SK-N-SH (cell line): ENCODE measurements at regions not wholly inside any gene's neighbourhood (a gene's known extent, or its start where the extent isn't known, plus 50 kb on each side); places are given as distances from the start of the nearest gene placed in this dataset.

ENCODE experiments used
- CTCF ChIA-PET: fragments of 300-600, 350-600 bp; formaldehyde crosslinking; extraction: SDS; loops from one replicate; lab custom pipeline; 2021; lab: Yijun Ruan, JAX
- POLR2A ChIA-PET: fragments of 350-600 bp; sonication (Branson Sonifier 250); formaldehyde crosslinking; extraction: SDS; loops from one replicate; lab custom pipeline; 2020; ENCODE audit warnings: antibody characterized with exemption, inconsistent platforms; lab: Yijun Ruan, JAX
- DNase-seq: peaks from one replicate; pipeline ENCODE4 v3.0.0; 2012
- H2AFZ ChIP-seq: fragments of 200-600 bp; sonication (generic); 2 replicates; pipeline ENCODE4 v1.8.1; 2016; ENCODE audit warnings: antibody characterized with exemption, mild to moderate bottlenecking, low read depth
- H3F3A ChIP-seq: fragments of 200-600 bp; sonication (generic); replicated peaks from 2 replicates; pipeline ENCODE3; 2016; ENCODE audit warnings: antibody characterized with exemption, mild to moderate bottlenecking; ENCODE audit not compliant: insufficient read depth
- H3K27ac ChIP-seq, 2 experiments: fragments of 200-500 bp in 1 of 2; fragments of 200-600 bp in 1 of 2; sonication (Bioruptor generic) in 1 of 2; sonication (generic), shearing (Covaris generic) in 1 of 2; 2 replicates each; pipeline versions ENCODE4 v1.5.1 to v1.6.1; 2014 to 2016; ENCODE audit warnings: low read depth in 2 of 2, inconsistent platforms in 1 of 2, low read length in 1 of 2, mild to moderate bottlenecking in 1 of 2, mixed read lengths in 1 of 2
- H3K27me3 ChIP-seq: fragments of 200-600 bp; sonication (generic), shearing (Covaris generic); 2 replicates; pipeline ENCODE4 v1.6.1; 2016; ENCODE audit warnings: mixed run types; ENCODE audit not compliant: insufficient read depth
- H3K36me3 ChIP-seq, 2 experiments: fragments of 200-500 bp in 1 of 2; fragments of 200-600 bp in 1 of 2; sonication (Bioruptor generic) in 1 of 2; sonication (generic) in 1 of 2; replicated peaks in 1 of 2; 2 replicates each; pipeline versions ENCODE3 to v1.5.1; 2014 to 2016; ENCODE audit warnings: low read length in 1 of 2, mild to moderate bottlenecking in 1 of 2; ENCODE audit not compliant: insufficient read depth in 2 of 2, control insufficient read depth in 1 of 2
- H3K4me1 ChIP-seq, 2 experiments: fragments of 200-500 bp in 1 of 2; fragments of 200-600 bp in 1 of 2; sonication (Bioruptor generic) in 1 of 2; sonication (generic), shearing (Covaris generic) in 1 of 2; 2 replicates each; pipeline versions ENCODE4 v1.5.1 to v1.6.1; 2014 to 2016; ENCODE audit warnings: low read depth in 1 of 2, low read length in 1 of 2, mixed run types in 1 of 2; ENCODE audit not compliant: insufficient read depth in 2 of 2, control insufficient read depth in 1 of 2
- H3K4me2 ChIP-seq: fragments of 200-600 bp; sonication (generic), shearing (Covaris generic); 2 replicates; pipeline ENCODE4 v1.6.1; 2017; ENCODE audit warnings: mixed run types
- H3K4me3 ChIP-seq, 2 experiments: fragments of 200-500 bp in 1 of 2; fragments of 200-600 bp in 1 of 2; sonication (Bioruptor generic) in 1 of 2; sonication (generic), shearing (Covaris generic) in 1 of 2; 2 replicates each; pipeline versions ENCODE4 v1.5.1 to v1.8.1; 2014 to 2016; ENCODE audit warnings: low read depth in 2 of 2, inconsistent platforms in 1 of 2, low read length in 1 of 2, mild to moderate bottlenecking in 1 of 2, mixed read lengths in 1 of 2, moderate library complexity in 1 of 2
- H3K79me2 ChIP-seq: fragments of 200-600 bp; sonication (generic); 2 replicates; pipeline ENCODE4 v1.8.1; 2017; ENCODE audit warnings: mild to moderate bottlenecking; ENCODE audit not compliant: insufficient read depth
- H3K9ac ChIP-seq: fragments of 200-600 bp; sonication (generic); 2 replicates; pipeline ENCODE4 v1.6.1; 2017; ENCODE audit warnings: mixed run types
- H3K9me2 ChIP-seq: fragments of 200-600 bp; sonication (generic); 2 replicates; pipeline ENCODE4 v1.6.1; 2017; ENCODE audit warnings: mixed run types
- H3K9me3 ChIP-seq: fragments of 200-600 bp; sonication (generic); 2 replicates; pipeline ENCODE4 v1.6.1; 2017; ENCODE audit warnings: mixed run types, mild to moderate bottlenecking, moderate library complexity
- H4K20me1 ChIP-seq: fragments of 200-600 bp; sonication (generic); 2 replicates; pipeline ENCODE4 v1.6.1; 2017; ENCODE audit warnings: mild to moderate bottlenecking, mixed run types; ENCODE audit not compliant: insufficient read depth
- EP300 ChIP-seq, 2 experiments: IDR thresholded peaks; 2 replicates each; pipeline versions ENCODE4 v1.4.0 to v1.6.1; 2012; ENCODE audit warnings: borderline replicate concordance in 1 of 2, low read depth in 1 of 2, low read length in 1 of 2
- EZH2phosphoT487 ChIP-seq: fragments of 200-600 bp; sonication (generic); IDR thresholded peaks from 2 replicates; pipeline ENCODE4 v1.6.1; 2017; ENCODE audit warnings: low read depth, mixed run types, mild to moderate bottlenecking, antibody characterized with exemption, moderate library complexity, borderline replicate concordance
- FOSL2 ChIP-seq: IDR thresholded peaks from 2 replicates; pipeline ENCODE4 v1.4.0; 2012; ENCODE audit warnings: low read depth, mild to moderate bottlenecking, moderate library complexity, borderline replicate concordance
- JUND ChIP-seq: IDR thresholded peaks from 2 replicates; pipeline ENCODE4 v1.4.0; 2012
- NFIC ChIP-seq: IDR thresholded peaks from 2 replicates; pipeline ENCODE4 v1.4.0; 2012; ENCODE audit warnings: borderline replicate concordance
- RAD21 ChIP-seq: IDR thresholded peaks from 2 replicates; pipeline ENCODE4 v1.6.1; 2012; ENCODE audit warnings: mild to moderate bottlenecking, low read length
- RCOR1 ChIP-seq: fragments of 150-350 bp; IDR thresholded peaks from 2 replicates; pipeline ENCODE4 v1.6.1; 2017; ENCODE audit warnings: antibody characterized with exemption, low read length
- SIN3A ChIP-seq: IDR thresholded peaks from 2 replicates; pipeline ENCODE4 v1.6.1; 2012; ENCODE audit warnings: low read depth, mild to moderate bottlenecking, low read length, moderate library complexity, borderline replicate concordance
- TAF1 ChIP-seq: IDR thresholded peaks from 2 replicates; pipeline ENCODE4 v1.6.1; 2012; ENCODE audit warnings: low read depth, mild to moderate bottlenecking, low read length, moderate library complexity, borderline replicate concordance
- TEAD4 ChIP-seq: IDR thresholded peaks from 2 replicates; pipeline ENCODE4 v1.4.0; 2012; ENCODE audit warnings: mild to moderate bottlenecking, borderline replicate concordance; ENCODE audit not compliant: insufficient read depth
- WGBS: methylation state at CpG from one replicate; pipeline ENCODE4 v1.1.6; 2017; ENCODE audit warnings: low lambda C conversion rate; 5-methylcytosine and 5-hydroxymethylcytosine counted together
- TF ChIP-seq, protein P1 (sequence below): fragments of 200-600 bp; sonication (generic); IDR thresholded peaks from 2 replicates; pipeline ENCODE4 v1.6.1; 2017; ENCODE audit warnings: antibody characterized with exemption, mild to moderate bottlenecking, moderate library complexity
- TF ChIP-seq, protein P2 (sequence below): IDR thresholded peaks from 2 replicates; pipeline ENCODE4 v1.4.0; 2012; ENCODE audit warnings: low read depth, borderline replicate concordance

DNA sequence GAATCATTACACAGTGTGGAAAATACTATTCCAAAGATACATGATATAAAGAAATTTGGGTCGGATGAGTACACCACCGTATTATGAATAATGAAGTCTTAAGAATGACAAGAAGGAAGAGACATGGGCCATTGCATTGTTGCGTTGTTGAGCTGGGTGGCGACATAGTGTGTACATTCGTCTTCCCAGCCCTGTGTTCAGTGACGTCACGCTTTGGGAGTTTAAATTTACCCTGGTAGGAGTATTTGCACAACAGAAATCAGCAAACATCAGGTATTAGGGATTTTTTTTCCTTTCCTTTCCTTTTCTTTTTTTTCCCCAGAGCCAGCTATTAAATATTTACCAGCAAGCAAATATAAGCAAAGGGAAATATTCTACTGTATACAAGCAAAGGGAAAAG, 347.2 kb upstream of the NETO1 start:
- no peak overlapping the region for H3K4me2 ChIP-seq
- H3K36me3 ChIP-seq, result no peaks in the 10 kb centered on the region
- no peak for DNase-seq
- no peak overlapping the region for H3K27ac ChIP-seq
- ChIA-PET POLR2A (no interaction called here), CTCF (interaction anchor here (0.6 kb wide), 1 partner anchor 236 kb away, joined by 3 read pairs; no protein-coding TSS in a partner anchor)
- H3K9ac ChIP-seq, result no peak overlapping the region
- no peak overlapping the region for H2AFZ ChIP-seq
- no peak overlapping the region for H3K4me3 ChIP-seq
- H3K9me3 ChIP-seq, result no peaks in the 10 kb centered on the region
- no peaks in the 10 kb centered on the region for H3K79me2 ChIP-seq
- WGBS, result 11% methylated on average over 7 of the region's 7 CpGs
- no peaks in the 10 kb centered on the region for H3K4me1 ChIP-seq
- no peak for TF ChIP-seq SIN3A
- TF ChIP-seq EP300 (IDR thresholded peaks at IDR 0.05; ENCODE audit: borderline replicate concordance in 1 of 2, low read depth in 1 of 2, low read length in 1 of 2), result no peak
- no peak for TF ChIP-seq RCOR1
- H3K27me3 ChIP-seq, result no peaks in the 10 kb centered on the region
- H3K9me2 ChIP-seq, result no peaks in the 10 kb centered on the region
- H3F3A ChIP-seq, result no peaks in the 10 kb centered on the region
- no peaks in the 10 kb centered on the region for H4K20me1 ChIP-seq

DNA sequence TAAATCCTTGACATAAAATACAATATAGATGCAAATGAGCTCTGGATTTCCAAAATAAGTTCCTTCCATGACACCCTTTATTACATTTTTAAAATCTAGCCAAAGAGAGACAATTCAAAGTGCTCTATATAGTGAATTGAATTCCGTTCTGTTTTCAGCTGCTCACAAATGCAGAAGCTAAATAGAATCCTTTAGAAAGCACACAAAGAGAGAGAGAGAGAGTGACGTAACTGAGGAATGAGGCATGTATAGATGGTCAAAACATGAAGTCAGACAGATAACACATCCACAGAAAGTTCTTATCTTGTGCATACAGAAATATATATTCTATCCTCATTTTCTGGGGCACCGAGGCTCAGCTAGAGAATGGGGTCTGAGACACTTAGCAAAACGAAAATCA, 344.7 kb upstream of the NETO1 start:
- Histone ChIP-seq H3K9ac (no peak overlapping the region), H3K9me2 (no peaks in the 10 kb centered on the region), H3K27ac (no peak overlapping the region), H3K9me3 (no peaks in the 10 kb centered on the region), H3K4me2 (no peak overlapping the region), H4K20me1 (no peaks in the 10 kb centered on the region), H3K4me1 (no peaks in the 10 kb centered on the region), H3K4me3 (no peak overlapping the region), H3F3A (no peaks in the 10 kb centered on the region), H3K27me3 (no peaks in the 10 kb centered on the region), H3K79me2 (no peaks in the 10 kb centered on the region), H3K36me3 (no peaks in the 10 kb centered on the region), H2AFZ (no peak overlapping the region)
- 11% methylated on average over 4 of the region's 4 CpGs for WGBS
- POLR2A ChIA-PET, result interaction anchor here (0.7 kb wide), 1 partner anchor 96 kb away, joined by 9 read pairs; no protein-coding TSS in a partner anchor
- no peak for DNase-seq
- TF ChIP-seq FOSL2 (no peak), JUND (no peak), TAF1 (no peak), TEAD4 (no peak), RAD21 (no peak), NFIC (no peak), EZH2phosphoT487 (no peak), SIN3A (no peak)
- TF ChIP-seq, protein P1, sequence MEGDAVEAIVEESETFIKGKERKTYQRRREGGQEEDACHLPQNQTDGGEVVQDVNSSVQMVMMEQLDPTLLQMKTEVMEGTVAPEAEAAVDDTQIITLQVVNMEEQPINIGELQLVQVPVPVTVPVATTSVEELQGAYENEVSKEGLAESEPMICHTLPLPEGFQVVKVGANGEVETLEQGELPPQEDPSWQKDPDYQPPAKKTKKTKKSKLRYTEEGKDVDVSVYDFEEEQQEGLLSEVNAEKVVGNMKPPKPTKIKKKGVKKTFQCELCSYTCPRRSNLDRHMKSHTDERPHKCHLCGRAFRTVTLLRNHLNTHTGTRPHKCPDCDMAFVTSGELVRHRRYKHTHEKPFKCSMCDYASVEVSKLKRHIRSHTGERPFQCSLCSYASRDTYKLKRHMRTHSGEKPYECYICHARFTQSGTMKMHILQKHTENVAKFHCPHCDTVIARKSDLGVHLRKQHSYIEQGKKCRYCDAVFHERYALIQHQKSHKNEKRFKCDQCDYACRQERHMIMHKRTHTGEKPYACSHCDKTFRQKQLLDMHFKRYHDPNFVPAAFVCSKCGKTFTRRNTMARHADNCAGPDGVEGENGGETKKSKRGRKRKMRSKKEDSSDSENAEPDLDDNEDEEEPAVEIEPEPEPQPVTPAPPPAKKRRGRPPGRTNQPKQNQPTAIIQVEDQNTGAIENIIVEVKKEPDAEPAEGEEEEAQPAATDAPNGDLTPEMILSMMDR, result no peak
- TF ChIP-seq, protein P2, sequence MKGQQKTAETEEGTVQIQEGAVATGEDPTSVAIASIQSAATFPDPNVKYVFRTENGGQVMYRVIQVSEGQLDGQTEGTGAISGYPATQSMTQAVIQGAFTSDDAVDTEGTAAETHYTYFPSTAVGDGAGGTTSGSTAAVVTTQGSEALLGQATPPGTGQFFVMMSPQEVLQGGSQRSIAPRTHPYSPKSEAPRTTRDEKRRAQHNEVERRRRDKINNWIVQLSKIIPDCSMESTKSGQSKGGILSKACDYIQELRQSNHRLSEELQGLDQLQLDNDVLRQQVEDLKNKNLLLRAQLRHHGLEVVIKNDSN, result no peak
- CTCF ChIA-PET, result no interaction called here
